Posterior vena cava (tissue), 2 donors: ENCODE measurements at regions not wholly inside any gene's neighbourhood (a gene's known extent, or its start where the extent isn't known, plus 50 kb on each side); places are given as distances from the start of the nearest gene placed in this dataset.

ENCODE experiments used
- DNase-seq: peaks from one replicate; pipeline ENCODE4 v3.0.0-alpha.2; 2020; ENCODE audit warnings: low spot score
- intact Hi-C, 2 donors: fragments of 100-400 bp; cut with DNase I; formaldehyde crosslinking; loops; one replicate each; pipeline versions ENCODE4 v1.14.1 to v1.14.2; 2022 to 2023
- donor health status: DM: yes; HTN: yes; CAD: no.
- donor health status: DM: yes; HTN: yes; CAD: no.

DNA sequence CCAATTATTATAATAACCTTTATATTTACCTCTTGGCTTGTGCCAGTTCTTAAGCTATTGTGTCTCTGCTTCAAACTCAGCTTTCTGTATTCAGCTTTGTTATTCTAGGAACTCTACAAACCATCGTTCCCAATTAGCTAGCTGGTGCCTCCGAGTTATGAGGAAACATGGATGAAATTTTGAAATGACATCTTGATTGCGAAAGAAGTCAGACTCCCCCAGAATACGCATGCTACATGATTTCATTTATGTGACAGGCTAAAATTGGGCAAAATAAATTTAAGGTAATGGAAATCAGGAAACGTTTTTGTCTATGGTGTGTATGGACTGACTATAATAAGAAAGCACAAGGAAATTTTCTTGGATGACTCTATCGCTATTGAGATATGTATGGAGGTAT lies 256.8 kb upstream of the NCAM2 start:
- no peak for DNase-seq
- intact Hi-C loops: no loop called here

DNA sequence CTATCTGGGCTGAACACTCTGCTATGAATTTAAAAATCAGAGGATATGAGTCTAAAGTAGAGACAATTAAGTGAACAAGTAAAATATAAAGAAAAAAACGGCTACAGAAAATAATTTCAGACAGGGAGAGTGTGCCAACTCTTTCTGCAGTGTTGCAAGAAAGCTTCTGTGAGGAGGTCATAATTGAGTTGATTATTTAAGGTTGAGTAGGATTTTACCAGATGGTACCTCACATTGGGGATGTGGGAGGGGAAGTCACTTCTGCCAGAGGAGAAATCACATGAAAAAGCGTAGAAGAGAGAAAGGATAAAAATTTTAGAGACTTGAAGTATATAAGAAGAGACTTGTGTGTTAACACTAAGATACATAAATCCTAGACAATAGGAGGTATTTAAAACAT lies 238.0 kb upstream of the NCAM2 start:
- DNase-seq: no peak
- intact Hi-C loops: no loop called here

DNA sequence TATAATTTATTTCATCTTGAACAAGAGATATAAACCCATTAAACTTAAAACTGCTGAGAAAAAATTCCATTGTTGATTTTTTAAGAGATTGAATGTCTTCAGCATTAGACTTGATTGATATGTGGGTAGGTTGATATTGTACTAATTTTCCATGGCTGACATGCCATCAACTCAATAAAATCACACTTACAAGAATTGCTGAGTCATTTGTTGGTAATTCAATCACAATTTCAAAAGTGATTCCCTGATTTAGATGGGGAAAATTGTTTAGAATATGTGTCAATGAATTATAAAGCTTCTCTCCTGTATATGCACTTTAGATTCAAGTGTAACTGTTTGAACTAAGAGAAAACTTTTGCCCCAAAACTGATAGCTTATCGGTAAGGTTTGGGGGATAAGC lies 223.5 kb upstream of the NCAM2 start:
- intact Hi-C loops: no loop called here
- DNase-seq: no peak

DNA sequence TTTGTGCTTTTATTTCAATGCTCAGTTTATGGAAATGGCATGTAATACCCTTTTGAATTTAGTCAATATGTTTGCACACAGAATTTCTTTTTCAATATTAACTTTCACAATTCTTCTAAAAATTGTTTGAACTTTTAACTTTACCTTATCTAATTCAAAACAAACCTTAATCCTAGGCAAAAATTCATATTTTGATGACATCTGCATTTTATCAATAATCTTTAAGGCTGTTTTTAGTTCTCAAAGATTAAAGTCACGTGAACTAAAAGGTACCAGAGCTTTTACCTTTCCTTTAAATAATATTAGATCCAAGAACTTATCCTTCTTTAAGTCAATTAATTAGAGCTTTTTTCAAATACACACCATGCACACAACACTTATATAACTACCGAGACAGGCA lies 218.9 kb upstream of the NCAM2 start:
- intact Hi-C loops: no loop called here
- no peak for DNase-seq

- no peak for DNase-seq
- intact Hi-C loops: no loop called here
These were observed 214.6 kb upstream of the NCAM2 start for GRCh38 chr21:20783611-20784010.

DNA sequence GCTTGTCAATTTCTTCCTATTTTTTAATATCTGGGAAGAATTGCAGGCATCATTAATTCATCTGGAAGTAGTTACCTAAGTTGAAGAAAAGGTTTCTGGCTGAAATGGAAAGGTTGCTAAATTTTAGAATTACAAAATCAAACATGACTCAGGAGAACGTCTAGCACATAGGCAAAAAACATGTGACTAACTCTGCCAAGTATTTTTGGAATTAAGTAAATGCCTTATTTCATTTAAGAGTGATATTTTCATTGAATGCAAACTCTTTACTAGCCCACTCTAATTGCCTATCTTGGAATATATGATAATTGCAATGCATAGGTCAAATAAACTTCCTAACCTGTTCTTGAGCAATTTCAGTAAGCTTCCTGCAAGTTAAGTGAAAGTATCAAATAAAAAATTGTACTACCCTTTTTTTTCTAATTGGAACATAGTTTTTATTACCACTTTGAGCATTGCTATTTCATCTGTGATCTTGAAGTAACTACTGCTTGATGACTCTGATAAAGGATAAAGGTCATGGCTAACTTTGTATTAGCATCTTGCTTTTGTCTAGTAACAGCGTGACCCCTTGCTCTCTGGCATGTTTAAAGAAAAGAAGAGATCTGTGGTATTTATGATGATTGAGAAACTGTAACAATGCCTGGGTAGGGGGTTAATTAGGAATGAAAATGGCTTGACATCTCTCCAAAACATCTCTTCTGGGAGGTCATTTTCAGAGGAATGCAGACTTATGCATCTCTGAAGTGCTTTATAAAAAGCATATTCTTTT lies 208.3 kb upstream of the NCAM2 start:
- intact Hi-C loops: no loop called here
- DNase-seq: no peak

GRCh38 chr21:20800106-20800505 lies 198.1 kb upstream of the NCAM2 start:
- no peak for DNase-seq
- intact Hi-C loops: no loop called here

DNA sequence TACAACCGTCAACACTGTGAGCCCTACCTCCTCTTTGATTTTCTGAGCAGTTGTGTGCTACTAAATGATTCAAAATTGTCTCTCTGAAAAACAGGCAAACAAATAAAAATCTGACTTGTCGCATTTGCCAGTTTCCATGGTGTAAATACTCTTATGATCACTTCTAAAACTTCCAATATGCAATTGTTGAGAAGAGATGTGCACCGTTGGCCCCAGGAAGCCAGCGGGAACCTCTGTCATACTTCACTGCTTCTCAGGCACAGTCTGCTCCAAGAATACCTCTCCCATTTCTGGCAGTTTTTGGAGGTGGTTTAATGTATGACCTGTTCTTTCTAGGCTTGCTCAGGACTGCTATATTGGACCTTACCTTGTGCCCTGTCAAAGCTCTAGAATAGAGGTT lies 196.0 kb upstream of the NCAM2 start:
- no peak for DNase-seq
- intact Hi-C loops: no loop called here

GRCh38 chr21:20802631-20803260 lies 195.5 kb upstream of the NCAM2 start:
- DNase-seq: no peak
- intact Hi-C loops: no loop called here

DNA sequence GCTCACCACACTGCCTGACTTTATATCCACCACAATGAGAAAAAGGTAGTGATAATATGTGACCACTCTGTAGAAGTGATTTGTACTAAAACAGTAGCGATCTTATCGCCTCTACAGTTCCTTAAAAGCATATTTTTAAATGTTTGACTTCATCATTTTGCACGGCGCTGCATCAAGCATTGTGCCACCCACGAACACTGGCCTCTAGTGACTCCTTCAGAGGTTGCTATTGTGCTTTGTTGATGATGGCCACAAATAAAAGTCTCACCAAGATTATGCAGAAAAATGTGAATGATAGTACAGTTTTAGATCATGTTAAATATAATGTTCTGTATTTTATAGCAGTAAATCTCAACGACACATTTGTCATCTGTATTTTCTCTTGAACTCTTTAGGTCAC lies 186.5 kb upstream of the NCAM2 start:
- intact Hi-C loops: no loop called here
- no peak for DNase-seq

- intact Hi-C loops: no loop called here
These were observed 184.1 kb upstream of the NCAM2 start for GRCh38 chr21:20814090-20814489.

DNA sequence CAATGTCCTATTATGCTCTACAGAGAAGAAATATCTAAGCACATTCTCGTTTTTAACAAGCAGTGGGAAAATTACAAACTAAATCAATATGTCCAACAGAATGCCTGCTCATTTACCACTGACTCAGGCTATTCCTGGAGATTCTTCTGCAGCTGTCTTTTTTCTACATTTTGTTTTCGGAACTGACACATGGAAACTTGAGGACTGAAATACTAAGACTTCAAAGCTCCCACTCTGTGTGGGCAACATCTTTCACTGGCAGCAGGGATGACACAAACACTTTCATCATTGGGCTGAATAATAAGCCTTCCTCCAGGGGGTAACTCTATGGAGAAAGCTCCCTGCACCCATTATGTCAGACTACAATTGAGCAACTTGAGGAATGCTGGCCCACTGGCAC lies 175.5 kb upstream of the NCAM2 start:
- intact Hi-C loops: no loop called here

More at GRCh38 chr21:20814090-20814489, 184.1 kb upstream of the NCAM2 start:
- no peak for DNase-seq

GRCh38 chr21:20852866-20853265 lies 145.3 kb upstream of the NCAM2 start:
- intact Hi-C loops: no loop called here
- DNase-seq: no peak

More for the DNA sequence above, 175.5 kb upstream of the NCAM2 start:
- no peak for DNase-seq

GRCh38 chr21:20856926-20857325 lies 141.3 kb upstream of the NCAM2 start:
- intact Hi-C loops: no loop called here
- DNase-seq: no peak

GRCh38 chr21:20874202-20874601 lies 124.0 kb upstream of the NCAM2 start:
- DNase-seq: no peak
- intact Hi-C loops: no loop called here

DNA sequence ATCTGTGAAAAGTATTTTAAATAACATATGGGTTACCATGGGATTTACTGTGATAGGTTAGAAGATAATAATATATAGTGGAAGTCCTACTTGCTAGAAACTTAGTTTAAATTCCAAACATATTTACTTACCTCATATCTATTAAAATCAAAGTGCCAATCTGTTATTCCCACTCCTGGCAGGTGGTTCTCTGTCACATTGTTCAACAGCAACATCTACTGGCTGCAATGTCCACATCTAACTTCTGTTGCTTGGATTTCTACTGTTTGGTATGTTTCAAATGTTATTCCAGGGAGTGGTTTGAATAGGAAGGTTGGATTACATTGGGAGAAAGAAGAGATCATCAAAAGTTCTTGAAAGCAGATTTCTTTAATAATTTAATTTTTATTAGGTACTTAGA lies 122.5 kb upstream of the NCAM2 start:
- intact Hi-C loops: no loop called here
- no peak for DNase-seq

DNA sequence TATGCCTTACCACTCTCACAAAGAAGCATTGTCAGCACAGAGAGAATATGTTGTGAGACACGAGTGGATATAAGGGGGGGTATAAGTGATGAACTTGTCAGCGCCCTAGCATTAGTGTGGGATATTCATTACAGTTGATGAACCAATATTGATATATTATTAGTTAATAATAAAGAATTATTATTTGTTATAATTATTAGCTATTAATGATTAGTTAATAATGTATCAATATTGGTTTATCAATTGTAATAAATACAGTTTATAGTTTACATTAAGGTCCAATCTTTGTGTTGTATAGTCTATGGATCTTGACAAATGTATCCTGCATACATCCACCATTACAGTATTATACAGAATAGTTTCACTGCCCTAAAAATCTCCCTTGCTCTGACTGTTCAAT lies 120.2 kb upstream of the NCAM2 start:
- intact Hi-C loops: no loop called here
- DNase-seq: no peak

DNA sequence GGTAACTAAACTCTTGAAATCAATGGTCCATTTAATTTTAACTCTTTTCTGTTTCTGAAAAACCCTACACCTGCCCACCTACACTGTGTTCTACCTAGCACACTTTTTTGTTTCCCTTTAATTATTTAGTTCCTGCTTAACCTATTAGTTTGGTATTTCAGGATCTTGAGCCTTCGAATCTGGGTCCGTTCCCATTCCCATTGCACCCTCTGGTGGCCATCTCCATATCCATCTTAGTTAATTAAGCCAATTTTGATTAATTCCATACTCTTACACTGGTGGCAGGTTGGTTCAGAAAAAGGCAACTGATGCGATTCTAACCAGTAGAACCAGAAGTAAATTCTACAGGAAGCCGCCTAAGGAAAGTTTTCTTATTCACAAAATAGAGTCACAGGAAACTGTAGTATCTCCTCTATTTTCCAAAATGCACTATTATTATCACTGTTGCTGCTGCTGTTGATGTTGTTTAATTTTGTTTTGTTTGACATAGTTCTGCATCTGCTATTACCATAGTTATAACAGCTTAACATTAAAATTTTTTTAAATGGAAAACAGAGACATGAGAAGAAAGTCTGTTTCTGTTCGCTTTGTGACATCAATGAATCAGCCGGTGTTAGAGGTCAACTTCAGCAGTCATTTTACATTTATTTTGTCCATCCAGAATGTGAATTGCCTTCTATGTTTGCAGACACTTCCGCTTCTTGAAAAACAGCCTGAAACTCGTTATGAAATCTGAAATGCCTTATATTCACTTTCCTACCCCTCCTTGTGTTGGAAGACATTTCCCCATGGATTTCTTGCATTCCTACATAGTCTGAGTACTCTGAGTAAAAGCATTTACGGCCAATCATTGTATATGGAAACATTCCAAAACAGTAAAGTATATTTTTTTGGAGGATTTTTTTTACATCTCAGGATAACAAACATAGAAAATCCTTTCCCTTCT lies 115.5 kb upstream of the NCAM2 start:
- intact Hi-C loops: no loop called here
- DNase-seq: no peak

GRCh38 chr21:20883408-20883800 lies 114.8 kb upstream of the NCAM2 start:
- intact Hi-C loops: no loop called here
- DNase-seq: no peak

DNA sequence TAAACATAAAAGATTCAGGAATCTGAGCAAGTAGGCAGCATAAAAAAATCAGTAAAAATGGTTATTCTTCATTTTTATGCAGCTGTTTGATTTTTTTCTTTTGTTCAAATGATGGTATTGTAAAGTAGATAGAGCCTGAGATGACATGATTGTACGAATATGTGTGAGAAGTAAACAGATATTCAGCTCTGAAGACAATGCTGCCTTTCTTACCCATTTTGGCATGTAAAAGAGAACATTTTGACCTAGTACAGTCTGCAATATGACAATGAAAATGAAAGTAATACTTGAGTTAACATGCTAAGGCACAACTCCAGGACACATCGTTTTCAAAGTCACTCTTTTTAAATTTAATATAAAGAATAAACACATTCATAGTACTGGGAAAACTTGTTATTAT lies 95.7 kb upstream of the NCAM2 start:
- intact Hi-C loops: no loop called here
- DNase-seq: no peak
